IMR-90 (cell line): ENCODE measurements at regions not wholly inside any gene's neighbourhood (a gene's known extent, or its start where the extent isn't known, plus 50 kb on each side); places are given as distances from the start of the nearest gene placed in this dataset.

ENCODE experiments used
- ATAC-seq: fragments of 200-7000 bp; cut with Tn5 transposase; 2 replicates; pipeline ENCODE4 v1.9.1; 2020; ENCODE audit warnings: low read depth, mild to moderate bottlenecking, moderate library complexity
- BruUV-seq: library from RNA; stranded (reverse); fragments of 400-500 nt; replicated peaks from 2 replicates; lab custom pipeline; 2021; lab: Mats Ljungman, UMichigan
- CTCF ChIA-PET: fragments of 300-600 bp; formaldehyde crosslinking; extraction: SDS; loops from one replicate; lab custom pipeline; 2021; ENCODE audit warnings: antibody characterized with exemption; lab: Yijun Ruan, JAX
- POLR2A ChIA-PET: fragments of 300-600 bp; sonication (Branson Sonifier 250); formaldehyde crosslinking; loops from one replicate; lab custom pipeline; 2022; ENCODE audit warnings: antibody characterized with exemption; ENCODE audit not compliant: unreplicated experiment; lab: Charles Lee
- DNase-seq: peaks from one replicate; pipeline ENCODE4 v3.0.0; 2013
- H2AFZ ChIP-seq: replicated peaks from 2 replicates; pipeline ENCODE3; 2013; ENCODE audit warnings: low read length, mild to moderate bottlenecking; ENCODE audit not compliant: poor library complexity
- H2AK5ac ChIP-seq: 2 replicates; pipeline ENCODE4 v1.6.1; 2013; ENCODE audit warnings: low read depth, low read length, inconsistent platforms
- H2AK9ac ChIP-seq: replicated peaks from 2 replicates; pipeline ENCODE3; 2013; ENCODE audit warnings: mild to moderate bottlenecking, low read depth, low read length, moderate library complexity; ENCODE audit not compliant: poor library complexity
- H2BK120ac ChIP-seq: 2 replicates; pipeline ENCODE4 v1.6.1; 2013; ENCODE audit warnings: low read depth, low read length, inconsistent platforms
- H2BK15ac ChIP-seq: 3 replicates; pipeline ENCODE4 v1.6.1; 2013; ENCODE audit warnings: low read depth, low read length, inconsistent platforms
- H2BK20ac ChIP-seq: 2 replicates; pipeline ENCODE4 v1.6.1; 2013; ENCODE audit warnings: low read depth, mild to moderate bottlenecking, inconsistent platforms, low read length, moderate library complexity
- H2BK5ac ChIP-seq: 2 replicates; pipeline ENCODE4 v1.6.1; 2013; ENCODE audit warnings: mild to moderate bottlenecking, low read depth, low read length, inconsistent platforms; ENCODE audit not compliant: poor library complexity, severe bottlenecking
- H3K14ac ChIP-seq: replicated peaks from 2 replicates; pipeline ENCODE4 v1.6.1; 2013; ENCODE audit warnings: low read depth, low read length, inconsistent platforms
- H3K18ac ChIP-seq: 2 replicates; pipeline ENCODE4 v1.6.1; 2013; ENCODE audit warnings: low read depth, low read length, control low read depth
- H3K23ac ChIP-seq: 2 replicates; pipeline ENCODE4 v1.6.1; 2013; ENCODE audit warnings: low read depth, low read length, inconsistent platforms
- H3K27ac ChIP-seq: 2 replicates; pipeline ENCODE4 v1.5.1; 2013; ENCODE audit warnings: mild to moderate bottlenecking, control low read depth, low read length; ENCODE audit not compliant: insufficient read depth
- H3K27me3 ChIP-seq: 2 replicates; pipeline ENCODE4 v1.6.1; 2013; ENCODE audit warnings: low read length; ENCODE audit not compliant: control insufficient read depth, insufficient read depth
- H3K36me3 ChIP-seq: 2 replicates; pipeline ENCODE4 v1.6.1; 2013; ENCODE audit warnings: low read length, mixed read lengths; ENCODE audit not compliant: control insufficient read depth, insufficient read depth
- H3K4ac ChIP-seq: 2 replicates; pipeline ENCODE4 v1.6.1; 2013; ENCODE audit warnings: low read depth, low read length, inconsistent platforms
- H3K4me1 ChIP-seq: 2 replicates; pipeline ENCODE4 v1.6.1; 2013; ENCODE audit warnings: low read length, mixed read lengths; ENCODE audit not compliant: control insufficient read depth, insufficient read depth
- H3K4me2 ChIP-seq: 2 replicates; pipeline ENCODE4 v1.6.1; 2013; ENCODE audit warnings: low read depth, mild to moderate bottlenecking, control low read depth, low read length, moderate library complexity
- H3K4me3 ChIP-seq: 2 replicates; pipeline ENCODE4 v1.5.1; 2013; ENCODE audit warnings: low read depth, mild to moderate bottlenecking, control low read depth, low read length, moderate library complexity; ENCODE audit not compliant: insufficient read depth
- H3K56ac ChIP-seq: 2 replicates; pipeline ENCODE4 v1.6.1; 2013; ENCODE audit warnings: low read length, inconsistent platforms; ENCODE audit not compliant: insufficient read depth; ENCODE audit errors: extremely low read depth
- H3K79me1 ChIP-seq, 2 experiments: 2 replicates each; pipeline ENCODE4 v1.6.1; 2013; ENCODE audit warnings: low read length in 2 of 2, inconsistent platforms in 1 of 2, low read depth in 1 of 2
- H3K9ac ChIP-seq: 2 replicates; pipeline ENCODE4 v1.6.1; 2013; ENCODE audit warnings: low read depth, low read length, control low read depth
- H3K9me1 ChIP-seq: 2 replicates; pipeline ENCODE4 v1.6.1; 2013; ENCODE audit warnings: low read length, inconsistent platforms; ENCODE audit not compliant: insufficient read depth
- H3K9me3 ChIP-seq: 2 replicates; pipeline ENCODE4 v1.6.1; 2013; ENCODE audit warnings: low read length; ENCODE audit not compliant: control insufficient read depth, insufficient read depth
- H4K20me1 ChIP-seq: 2 replicates; pipeline ENCODE4 v1.6.1; 2013; ENCODE audit warnings: low read length, inconsistent platforms; ENCODE audit not compliant: insufficient read depth
- H4K5ac ChIP-seq: 2 replicates; pipeline ENCODE4 v1.6.1; 2013; ENCODE audit warnings: mild to moderate bottlenecking, low read depth, low read length, control low read depth
- H4K8ac ChIP-seq, 2 experiments: 2 replicates each; pipeline ENCODE4 v1.6.1; 2013; ENCODE audit warnings: low read depth in 2 of 2, low read length in 2 of 2, control low read depth in 1 of 2, inconsistent platforms in 1 of 2
- H4K91ac ChIP-seq: 2 replicates; pipeline ENCODE4 v1.6.1; 2013; ENCODE audit warnings: low read depth, low read length, inconsistent platforms; ENCODE audit not compliant: insufficient read depth
- BHLHE40 ChIP-seq: fragments of 150-350 bp; IDR thresholded peaks from 2 replicates; pipeline ENCODE4 v1.6.1; 2016; ENCODE audit warnings: mild to moderate bottlenecking, low read depth, low read length
- CEBPB ChIP-seq: IDR thresholded peaks from 2 replicates; pipeline ENCODE4 v1.6.1; 2012; ENCODE audit warnings: low read depth, low read length, improper control_type of control experiment
- CHD1 ChIP-seq: IDR thresholded peaks from 2 replicates; pipeline ENCODE4 v1.6.1; 2012; ENCODE audit warnings: low read depth, low read length, improper control_type of control experiment
- CTCF ChIP-seq: conservative IDR thresholded peaks from 2 replicates; pipeline ENCODE4 v1.5.1; 2012; ENCODE audit warnings: mild to moderate bottlenecking, low read depth, low read length, improper control_type of control experiment
- ELK1 ChIP-seq: fragments of 150-350 bp; IDR thresholded peaks from 2 replicates; pipeline ENCODE4 v1.6.1; 2016; ENCODE audit warnings: low read depth, mild to moderate bottlenecking, low read length, moderate library complexity, borderline replicate concordance
- FOS ChIP-seq: fragments of 150-350 bp; IDR thresholded peaks from 2 replicates; pipeline ENCODE4 v1.6.1; 2016; ENCODE audit warnings: low read depth, low read length
- MAFK ChIP-seq: IDR thresholded peaks from 2 replicates; pipeline ENCODE4 v1.6.1; 2012; ENCODE audit warnings: low read depth, low read length, improper control_type of control experiment
- MAZ ChIP-seq: IDR thresholded peaks from 2 replicates; pipeline ENCODE4 v1.6.1; 2012; ENCODE audit warnings: low read depth, mild to moderate bottlenecking, low read length, improper control_type of control experiment, moderate library complexity, borderline replicate concordance
- MXI1 ChIP-seq: IDR thresholded peaks from 2 replicates; pipeline ENCODE4 v1.6.1; 2012; ENCODE audit warnings: low read depth, mild to moderate bottlenecking, low read length, moderate library complexity, borderline replicate concordance
- NFE2L2 ChIP-seq: fragments of 150-350 bp; IDR thresholded peaks from 2 replicates; pipeline ENCODE4 v1.6.1; 2016; ENCODE audit warnings: low read depth, mild to moderate bottlenecking, low read length
- POLR2A ChIP-seq: IDR thresholded peaks from 2 replicates; pipeline ENCODE4 v1.6.1; 2012; ENCODE audit warnings: mild to moderate bottlenecking, low read depth, low read length
- RAD21 ChIP-seq: IDR thresholded peaks from 2 replicates; pipeline ENCODE4 v1.6.1; 2012; ENCODE audit warnings: low read length, improper control_type of control experiment
- RCOR1 ChIP-seq: IDR thresholded peaks from 2 replicates; pipeline ENCODE4 v1.6.1; 2012; ENCODE audit warnings: mild to moderate bottlenecking, low read length, improper control_type of control experiment; ENCODE audit not compliant: insufficient replicate concordance
- RFX5 ChIP-seq: IDR thresholded peaks from 2 replicates; pipeline ENCODE4 v1.8.0; 2012; ENCODE audit warnings: low read depth, mild to moderate bottlenecking, low read length, moderate library complexity
- SMC3 ChIP-seq: fragments of 150-350 bp; IDR thresholded peaks from 2 replicates; pipeline ENCODE4 v1.6.1; 2016; ENCODE audit warnings: low read depth, mild to moderate bottlenecking, antibody characterized with exemption, low read length, moderate library complexity
- WGBS, 2 experiments: methylation state at CpG; one replicate each; pipeline versions ENCODE4 v1.1.5 to v1.1.7; 2013; ENCODE audit warnings: missing lambda C conversion rate in 2 of 2; ENCODE audit not compliant: insufficient read length in 1 of 2; ENCODE audit errors: extremely low coverage in 2 of 2; 5-methylcytosine and 5-hydroxymethylcytosine counted together
- dilution Hi-C: fragments of 300-500 bp; cut with HindIII; formaldehyde crosslinking; loops from one replicate; pipeline ENCODE4 v1.14.3; 2018; ENCODE audit warnings: low sequenced_read_pairs; ENCODE audit not compliant: unreplicated experiment
- in situ Hi-C: fragments of 300-500 bp; cut with MboI; formaldehyde crosslinking; loops from 3 replicates; pipeline ENCODE4 v1.14.3; 2019; ENCODE audit warnings: low sequenced_read_pairs, inconsistent platforms, mixed read lengths
- intact Hi-C: fragments of 100-400 bp; cut with micrococcal nuclease; formaldehyde crosslinking; loops from 2 replicates; pipeline ENCODE4 v1.10.0; 2022
- TF ChIP-seq, protein P1 (sequence below): fragments of 150-350 bp; IDR thresholded peaks from 2 replicates; pipeline ENCODE4 v1.6.1; 2017; ENCODE audit warnings: mild to moderate bottlenecking, antibody characterized with exemption, low read length, low read depth

GRCh38 chr15:53260647-53261046 lies 470.5 kb upstream of the ONECUT1 start:
- intact Hi-C loops (no loop called here), in situ Hi-C loops (no loop called here), dilution Hi-C loops (no loop called here)
- no peak overlapping the region for H2BK15ac ChIP-seq
- peaks cover 15% of the 10 kb centered on the region for H3K9me3 ChIP-seq
- no CpG with 5 or more reads among the region's 1 CpG for WGBS, 2 experiments
- H3K79me1 ChIP-seq, result no peaks in the 10 kb centered on the region
- no peak overlapping the region for H3K14ac ChIP-seq
- no peak overlapping the region for H4K8ac ChIP-seq
- no peak overlapping the region for H2AFZ ChIP-seq
- no TSS peak for BruUV-seq
- H4K5ac ChIP-seq, result no peak overlapping the region
- H3K4me2 ChIP-seq, result no peak overlapping the region
- no peak overlapping the region for H3K4ac ChIP-seq
- H3K18ac ChIP-seq, result no peak overlapping the region
- no peak overlapping the region for H2BK120ac ChIP-seq
- H3K4me3 ChIP-seq, result no peak overlapping the region
- H4K91ac ChIP-seq, result no peak overlapping the region
- no peaks in the 10 kb centered on the region for H3K36me3 ChIP-seq
- H3K27me3 ChIP-seq, result no peaks in the 10 kb centered on the region
- no peak overlapping the region for H3K23ac ChIP-seq
- H3K4me1 ChIP-seq, result no peaks in the 10 kb centered on the region
- no peak for ATAC-seq
- no peak overlapping the region for H3K56ac ChIP-seq
- H3K9ac ChIP-seq, result no peak overlapping the region
- no peaks in the 10 kb centered on the region for H3K9me1 ChIP-seq
- H2AK9ac ChIP-seq, result no peak overlapping the region
- no peak for DNase-seq
- no peak overlapping the region for H3K27ac ChIP-seq
- CTCF ChIA-PET, result no interaction called here
- no peak overlapping the region for H2AK5ac ChIP-seq
- no peak overlapping the region for H2BK5ac ChIP-seq
- POLR2A ChIA-PET, result no interaction called here
- TF ChIP-seq BHLHE40 (no peak), RCOR1 (no peak), POLR2A (no peak), MAFK (no peak), CHD1 (no peak), FOS (no peak), CEBPB (no peak), MAZ (no peak), CTCF (no peak), RAD21 (no peak), ELK1 (no peak), MXI1 (no peak), SMC3 (no peak), NFE2L2 (no peak), RFX5 (no peak)
- TF ChIP-seq, protein P1, sequence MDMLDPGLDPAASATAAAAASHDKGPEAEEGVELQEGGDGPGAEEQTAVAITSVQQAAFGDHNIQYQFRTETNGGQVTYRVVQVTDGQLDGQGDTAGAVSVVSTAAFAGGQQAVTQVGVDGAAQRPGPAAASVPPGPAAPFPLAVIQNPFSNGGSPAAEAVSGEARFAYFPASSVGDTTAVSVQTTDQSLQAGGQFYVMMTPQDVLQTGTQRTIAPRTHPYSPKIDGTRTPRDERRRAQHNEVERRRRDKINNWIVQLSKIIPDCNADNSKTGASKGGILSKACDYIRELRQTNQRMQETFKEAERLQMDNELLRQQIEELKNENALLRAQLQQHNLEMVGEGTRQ, result no peak
- H2BK20ac ChIP-seq, result no peak overlapping the region
- no peaks in the 10 kb centered on the region for H4K20me1 ChIP-seq
